ENCODE measurements at regions not wholly inside any gene's neighbourhood (a gene's known extent, or its start where the extent isn't known, plus 50 kb on each side); places are given as distances from the start of the nearest gene placed in this dataset.

GRCh38 chr12:67154901-67155300 is 114.3 kb upstream of the CAND1 start:
- intact Hi-C loops (cut with micrococcal nuclease; ENCODE audit: unreplicated experiment) (no loop called here), in situ Hi-C loops (cut with HindIII; ENCODE audit: low pct_unique_long_range_greater_than_20kb, low sequenced_read_pairs) (no loop called here)
- Histone ChIP-seq H3K4me1 (ENCODE audit: control insufficient read depth, insufficient read depth, low read length) (no peaks in the 10 kb centered on the region), H3K27ac (ENCODE audit: low read length) (no peak overlapping the region), H3K27me3 (ENCODE audit: control insufficient read depth, insufficient read depth, low read length) (peaks cover 4% of the 10 kb centered on the region; the same call in 1 of the 2 replicates), H3K9me3 (ENCODE audit: control insufficient read depth, insufficient read depth, low read depth, low read length) (no peaks in the 10 kb centered on the region), H3K36me3 (ENCODE audit: control insufficient read depth, insufficient read depth, low read length) (no peaks in the 10 kb centered on the region), H3K4me3 (ENCODE audit: low read depth in 2 of 2, low read length in 2 of 2) (no peak overlapping the region)
- ChIA-PET POLR2A (no interaction called here), CTCF (no interaction called here)
- ATAC-seq (no peak), DNase-seq (ENCODE audit: low read depth, low spot score) (no peak)
- TF ChIP-seq CTCF (IDR thresholded peaks at IDR 0.05) (no peak), REST (IDR thresholded peaks at IDR 0.05; ENCODE audit: insufficient read depth in 1 of 2, low read depth in 2 of 2, low read length in 1 of 2) (no peak), TCF7L2 (IDR thresholded peaks at IDR 0.05; ENCODE audit: low read depth, low read length) (no peak), POLR2AphosphoS5 (IDR thresholded peaks at IDR 0.05; ENCODE audit: low read depth, low read length) (no peak), SIN3A (IDR thresholded peaks at IDR 0.05; ENCODE audit: borderline replicate concordance, insufficient read depth, low read depth, low read length) (no peak)
- no TSS peak for BruUV-seq (replicated peaks)

DNA sequence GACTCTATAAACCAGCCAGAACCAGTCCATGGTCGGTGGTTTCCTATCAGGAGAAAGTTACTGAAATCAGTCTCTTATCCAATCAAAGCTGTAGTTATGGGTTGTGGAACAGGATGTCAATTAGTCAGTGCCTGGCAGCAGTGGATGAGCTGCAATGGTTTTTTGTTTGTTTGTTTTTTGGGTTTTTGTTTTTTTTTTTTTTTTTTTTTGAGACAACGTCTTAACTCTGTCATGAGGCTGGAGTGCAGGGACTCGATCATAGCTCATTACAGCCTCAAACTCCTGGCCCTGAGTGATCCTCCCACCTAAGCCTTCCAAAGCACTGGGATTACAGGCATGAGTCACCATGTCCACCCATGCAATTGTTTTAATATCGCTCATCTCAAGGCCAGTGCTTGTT is 113.3 kb upstream of the CAND1 start:
- ChIA-PET POLR2A (no interaction called here), CTCF (no interaction called here)
- ATAC-seq (no peak), DNase-seq (ENCODE audit: low read depth, low spot score) (no peak)
- TF ChIP-seq TCF7L2 (IDR thresholded peaks at IDR 0.05; ENCODE audit: low read depth, low read length) (no peak), SIN3A (IDR thresholded peaks at IDR 0.05; ENCODE audit: borderline replicate concordance, insufficient read depth, low read depth, low read length) (no peak), CTCF (IDR thresholded peaks at IDR 0.05) (no peak)
- Histone ChIP-seq H3K36me3 (ENCODE audit: control insufficient read depth, insufficient read depth, low read length) (no peaks in the 10 kb centered on the region), H3K27me3 (ENCODE audit: control insufficient read depth, insufficient read depth, low read length) (peaks cover 4% of the 10 kb centered on the region; the same call in 1 of the 2 replicates), H3K27ac (ENCODE audit: low read length) (no peak overlapping the region), H3K4me3 (ENCODE audit: low read depth in 2 of 2, low read length in 2 of 2) (no peak overlapping the region), H3K9me3 (ENCODE audit: control insufficient read depth, insufficient read depth, low read depth, low read length) (no peaks in the 10 kb centered on the region), H3K4me1 (ENCODE audit: control insufficient read depth, insufficient read depth, low read length) (no peaks in the 10 kb centered on the region)
- no TSS peak for BruUV-seq (replicated peaks)
- in situ Hi-C loops (cut with HindIII; ENCODE audit: low pct_unique_long_range_greater_than_20kb, low sequenced_read_pairs) (no loop called here), intact Hi-C loops (cut with micrococcal nuclease; ENCODE audit: unreplicated experiment) (no loop called here)

Data from Panc1 (cell line).